ENCODE measurements at regions not wholly inside any gene's neighbourhood (a gene's known extent, or its start where the extent isn't known, plus 50 kb on each side); places are given as distances from the start of the nearest gene placed in this dataset.

DNA sequence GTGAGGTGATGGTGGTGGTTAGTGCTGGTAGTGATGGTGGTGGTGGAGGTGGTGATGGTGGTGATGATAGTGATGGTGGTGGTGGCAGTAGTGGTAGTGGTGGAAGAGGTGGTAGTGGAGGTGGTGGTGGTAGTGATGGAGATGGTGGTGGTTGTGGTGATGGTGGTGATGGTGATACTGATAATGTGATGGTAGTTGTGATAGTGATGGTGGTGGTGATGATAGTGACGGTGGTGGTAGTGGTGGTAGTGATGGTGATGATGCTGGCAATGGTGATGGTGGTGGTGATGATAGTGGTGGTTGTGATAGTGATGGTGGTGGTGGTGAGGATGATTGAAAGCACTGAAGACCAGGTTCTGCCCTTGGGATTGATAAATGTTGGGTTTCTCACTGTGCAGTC lies 85.2 kb upstream of the SLC1A3 start:
- ATAC-seq = no peak
- TF ChIP-seq BACH2 (CRISPR knock-in tag; IDR thresholded peaks at IDR 0.05; ENCODE audit: borderline replicate concordance) (no peak), OSR1 (CRISPR knock-in tag; IDR thresholded peaks at IDR 0.05) (no peak)

GRCh38 chr5:36521838-36522745 lies 84.3 kb upstream of the SLC1A3 start:
- TF ChIP-seq, protein P1, sequence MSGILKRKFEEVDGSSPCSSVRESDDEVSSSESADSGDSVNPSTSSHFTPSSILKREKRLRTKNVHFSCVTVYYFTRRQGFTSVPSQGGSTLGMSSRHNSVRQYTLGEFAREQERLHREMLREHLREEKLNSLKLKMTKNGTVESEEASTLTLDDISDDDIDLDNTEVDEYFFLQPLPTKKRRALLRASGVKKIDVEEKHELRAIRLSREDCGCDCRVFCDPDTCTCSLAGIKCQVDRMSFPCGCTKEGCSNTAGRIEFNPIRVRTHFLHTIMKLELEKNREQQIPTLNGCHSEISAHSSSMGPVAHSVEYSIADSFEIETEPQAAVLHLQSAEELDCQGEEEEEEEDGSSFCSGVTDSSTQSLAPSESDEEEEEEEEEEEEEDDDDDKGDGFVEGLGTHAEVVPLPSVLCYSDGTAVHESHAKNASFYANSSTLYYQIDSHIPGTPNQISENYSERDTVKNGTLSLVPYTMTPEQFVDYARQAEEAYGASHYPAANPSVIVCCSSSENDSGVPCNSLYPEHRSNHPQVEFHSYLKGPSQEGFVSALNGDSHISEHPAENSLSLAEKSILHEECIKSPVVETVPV (CRISPR knock-in tag; IDR thresholded peaks at IDR 0.05) = no peak
- TF ChIP-seq TCF4 (CRISPR knock-in tag; IDR thresholded peaks at IDR 0.05; ENCODE audit: borderline replicate concordance) (no peak), ZNF565 (CRISPR knock-in tag; conservative IDR thresholded peaks at IDR 0.05; ENCODE audit: low read depth) (no peak), ESRRG (CRISPR knock-in tag; IDR thresholded peaks at IDR 0.05) (no peak), PATZ1 (CRISPR knock-in tag; IDR thresholded peaks at IDR 0.05; ENCODE audit: borderline replicate concordance) (no peak), ZNF70 (CRISPR knock-in tag; IDR thresholded peaks at IDR 0.05) (no peak), TOX (CRISPR knock-in tag; IDR thresholded peaks at IDR 0.05; ENCODE audit: borderline replicate concordance) (no peak)
- ATAC-seq = no peak

GRCh38 chr5:36522746-36523065 lies 83.7 kb upstream of the SLC1A3 start:
- no peak for ATAC-seq
- no peak for TF ChIP-seq ZNF565 (CRISPR knock-in tag; conservative IDR thresholded peaks at IDR 0.05; ENCODE audit: low read depth)
- no peak for TF ChIP-seq CSDC2 (CRISPR knock-in tag; IDR thresholded peaks at IDR 0.05)
- no peak for TF ChIP-seq ESRRG (CRISPR knock-in tag; IDR thresholded peaks at IDR 0.05)
- TF ChIP-seq PATZ1 (CRISPR knock-in tag; IDR thresholded peaks at IDR 0.05; ENCODE audit: borderline replicate concordance) = no peak
- TF ChIP-seq, protein P2, sequence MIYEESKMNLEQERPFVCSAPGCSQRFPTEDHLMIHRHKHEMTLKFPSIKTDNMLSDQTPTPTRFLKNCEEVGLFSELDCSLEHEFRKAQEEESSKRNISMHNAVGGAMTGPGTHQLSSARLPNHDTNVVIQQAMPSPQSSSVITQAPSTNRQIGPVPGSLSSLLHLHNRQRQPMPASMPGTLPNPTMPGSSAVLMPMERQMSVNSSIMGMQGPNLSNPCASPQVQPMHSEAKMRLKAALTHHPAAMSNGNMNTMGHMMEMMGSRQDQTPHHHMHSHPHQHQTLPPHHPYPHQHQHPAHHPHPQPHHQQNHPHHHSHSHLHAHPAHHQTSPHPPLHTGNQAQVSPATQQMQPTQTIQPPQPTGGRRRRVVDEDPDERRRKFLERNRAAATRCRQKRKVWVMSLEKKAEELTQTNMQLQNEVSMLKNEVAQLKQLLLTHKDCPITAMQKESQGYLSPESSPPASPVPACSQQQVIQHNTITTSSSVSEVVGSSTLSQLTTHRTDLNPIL (CRISPR knock-in tag; IDR thresholded peaks at IDR 0.05; ENCODE audit: low read depth) = no peak
- TF ChIP-seq, protein P3, sequence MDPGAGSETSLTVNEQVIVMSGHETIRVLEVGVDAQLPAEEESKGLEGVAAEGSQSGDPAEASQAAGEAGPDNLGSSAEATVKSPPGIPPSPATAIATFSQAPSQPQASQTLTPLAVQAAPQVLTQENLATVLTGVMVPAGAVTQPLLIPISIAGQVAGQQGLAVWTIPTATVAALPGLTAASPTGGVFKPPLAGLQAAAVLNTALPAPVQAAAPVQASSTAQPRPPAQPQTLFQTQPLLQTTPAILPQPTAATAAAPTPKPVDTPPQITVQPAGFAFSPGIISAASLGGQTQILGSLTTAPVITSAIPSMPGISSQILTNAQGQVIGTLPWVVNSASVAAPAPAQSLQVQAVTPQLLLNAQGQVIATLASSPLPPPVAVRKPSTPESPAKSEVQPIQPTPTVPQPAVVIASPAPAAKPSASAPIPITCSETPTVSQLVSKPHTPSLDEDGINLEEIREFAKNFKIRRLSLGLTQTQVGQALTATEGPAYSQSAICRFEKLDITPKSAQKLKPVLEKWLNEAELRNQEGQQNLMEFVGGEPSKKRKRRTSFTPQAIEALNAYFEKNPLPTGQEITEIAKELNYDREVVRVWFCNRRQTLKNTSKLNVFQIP (CRISPR knock-in tag; IDR thresholded peaks at IDR 0.05; ENCODE audit: borderline replicate concordance, low read depth) = no peak
- no peak for TF ChIP-seq ISL1 (CRISPR knock-in tag; IDR thresholded peaks at IDR 0.05)
- no peak for TF ChIP-seq BACH2 (CRISPR knock-in tag; IDR thresholded peaks at IDR 0.05; ENCODE audit: borderline replicate concordance)
- TF ChIP-seq ARNTL (CRISPR knock-in tag; IDR thresholded peaks at IDR 0.05; ENCODE audit: borderline replicate concordance, low read depth) = no peak

- ATAC-seq = no peak
- no peak for TF ChIP-seq ZC3H10 (CRISPR knock-in tag; IDR thresholded peaks at IDR 0.05)
- TF ChIP-seq ESRRG (CRISPR knock-in tag; IDR thresholded peaks at IDR 0.05) = no peak
- no peak for TF ChIP-seq TCF4 (CRISPR knock-in tag; IDR thresholded peaks at IDR 0.05; ENCODE audit: borderline replicate concordance)
- TF ChIP-seq ZFP30 (CRISPR knock-in tag; IDR thresholded peaks at IDR 0.05) = no peak
- no peak for TF ChIP-seq ARNTL (CRISPR knock-in tag; IDR thresholded peaks at IDR 0.05; ENCODE audit: borderline replicate concordance, low read depth)
- TF ChIP-seq, protein P1 (CRISPR knock-in tag; IDR thresholded peaks at IDR 0.05) = no peak
- TF ChIP-seq ZNF565 (CRISPR knock-in tag; conservative IDR thresholded peaks at IDR 0.05; ENCODE audit: low read depth) = no peak
- no peak for TF ChIP-seq ISL1 (CRISPR knock-in tag; IDR thresholded peaks at IDR 0.05)
- no peak for TF ChIP-seq ZFP3 (CRISPR knock-in tag; IDR thresholded peaks at IDR 0.05)
- TF ChIP-seq RARB (CRISPR knock-in tag; IDR thresholded peaks at IDR 0.05) = no peak
- TF ChIP-seq BACH2 (CRISPR knock-in tag; IDR thresholded peaks at IDR 0.05; ENCODE audit: borderline replicate concordance) = no peak
- TF ChIP-seq, protein P2 (CRISPR knock-in tag; IDR thresholded peaks at IDR 0.05; ENCODE audit: low read depth) = no peak
- no peak for TF ChIP-seq PPARA (CRISPR knock-in tag; IDR thresholded peaks at IDR 0.05; ENCODE audit: borderline replicate concordance)
- TF ChIP-seq, protein P3 (CRISPR knock-in tag; IDR thresholded peaks at IDR 0.05; ENCODE audit: borderline replicate concordance, low read depth) = no peak
- no peak for TF ChIP-seq GLIS3 (CRISPR knock-in tag; IDR thresholded peaks at IDR 0.05)
- TF ChIP-seq CSDC2 (CRISPR knock-in tag; IDR thresholded peaks at IDR 0.05) = no peak
These were observed 83.0 kb upstream of the SLC1A3 start for GRCh38 chr5:36523450-36523849.
